Trophoblast cell (in vitro differentiated cells and primary cell): ENCODE measurements at regions not wholly inside any gene's neighbourhood (a gene's known extent, or its start where the extent isn't known, plus 50 kb on each side); places are given as distances from the start of the nearest gene placed in this dataset.

Experiments used
- DNase-seq, 2 donors: peaks; one replicate each; pipeline ENCODE4 v3.0.0-alpha.2; 2016
- H2AFZ ChIP-seq: 2 replicates; pipeline ENCODE4 v1.6.1; 2013; ENCODE audit warnings: low read length, moderate library complexity, mild to moderate bottlenecking; ENCODE audit not compliant: insufficient read depth, poor library complexity
- H2AK5ac ChIP-seq: 2 replicates; pipeline ENCODE4 v1.6.1; 2013; ENCODE audit warnings: mild to moderate bottlenecking, low read length
- H2BK120ac ChIP-seq: 2 replicates; pipeline ENCODE4 v1.6.1; 2013; ENCODE audit warnings: low read length, mild to moderate bottlenecking, moderate library complexity; ENCODE audit not compliant: insufficient read depth, poor library complexity
- H2BK12ac ChIP-seq: 2 replicates; pipeline ENCODE4 v1.6.1; 2013; ENCODE audit warnings: mild to moderate bottlenecking, low read length, moderate library complexity
- H2BK5ac ChIP-seq: 2 replicates; pipeline ENCODE4 v1.6.1; 2013; ENCODE audit warnings: low read length, low read depth, moderate library complexity, mild to moderate bottlenecking; ENCODE audit not compliant: poor library complexity
- H3K14ac ChIP-seq: 2 replicates; pipeline ENCODE4 v1.6.1; 2013; ENCODE audit warnings: mild to moderate bottlenecking, low read length
- H3K18ac ChIP-seq: 2 replicates; pipeline ENCODE4 v1.6.1; 2013; ENCODE audit warnings: mild to moderate bottlenecking, low read length
- H3K23ac ChIP-seq: 2 replicates; pipeline ENCODE4 v1.6.1; 2013; ENCODE audit warnings: low read length
- H3K27ac ChIP-seq: 2 replicates; pipeline ENCODE4 v1.5.1; 2013; ENCODE audit warnings: low read depth, mild to moderate bottlenecking, inconsistent platforms, low read length, moderate library complexity
- H3K27me3 ChIP-seq: 2 replicates; pipeline ENCODE4 v1.6.1; 2013; ENCODE audit warnings: inconsistent platforms, mild to moderate bottlenecking, low read length, moderate library complexity; ENCODE audit not compliant: insufficient read depth
- H3K36me3 ChIP-seq, 2 experiments: 1 replicate in 1 of 2; 2 replicates in 1 of 2; pipeline ENCODE4 v1.6.1; 2013; ENCODE audit warnings: low read length in 2 of 2, mild to moderate bottlenecking in 2 of 2, moderate library complexity in 1 of 2; ENCODE audit not compliant: insufficient read depth in 2 of 2, control insufficient read depth in 1 of 2
- H3K4ac ChIP-seq: 2 replicates; pipeline ENCODE4 v1.6.1; 2013; ENCODE audit warnings: low read depth, mild to moderate bottlenecking, low read length, moderate library complexity
- H3K4me1 ChIP-seq, 2 experiments: 1 replicate in 1 of 2; 2 replicates in 1 of 2; pipeline ENCODE4 v1.6.1; 2013; ENCODE audit warnings: low read length in 2 of 2, mild to moderate bottlenecking in 2 of 2, moderate library complexity in 1 of 2; ENCODE audit not compliant: insufficient read depth in 2 of 2, control insufficient read depth in 1 of 2
- H3K4me2 ChIP-seq: 2 replicates; pipeline ENCODE4 v1.6.1; 2013; ENCODE audit warnings: inconsistent platforms, mild to moderate bottlenecking, low read length, moderate library complexity
- H3K4me3 ChIP-seq: 2 replicates; pipeline ENCODE4 v1.5.1; 2013; ENCODE audit warnings: mild to moderate bottlenecking, low read depth, low read length, inconsistent platforms
- H3K79me1 ChIP-seq: one replicate; pipeline ENCODE4 v1.6.1; 2013; ENCODE audit warnings: low read length
- H3K79me2 ChIP-seq: 2 replicates; pipeline ENCODE4 v1.6.1; 2013; ENCODE audit warnings: low read length, mild to moderate bottlenecking; ENCODE audit not compliant: control insufficient read depth, insufficient read depth, poor library complexity
- H3K9ac ChIP-seq: 2 replicates; pipeline ENCODE4 v1.6.1; 2013; ENCODE audit warnings: mild to moderate bottlenecking, low read length
- H3K9me3 ChIP-seq: 2 replicates; pipeline ENCODE4 v1.6.1; 2013; ENCODE audit warnings: low read depth, mild to moderate bottlenecking, control low read depth, inconsistent platforms, low read length; ENCODE audit not compliant: insufficient read depth
- H4K12ac ChIP-seq: 2 replicates; pipeline ENCODE4 v1.6.1; 2013; ENCODE audit warnings: low read depth, mild to moderate bottlenecking, low read length, moderate library complexity
- H4K8ac ChIP-seq: 2 replicates; pipeline ENCODE4 v1.6.1; 2013; ENCODE audit warnings: low read depth, mild to moderate bottlenecking, low read length, moderate library complexity
- H4K91ac ChIP-seq: one replicate; pipeline ENCODE4 v1.6.1; 2013; ENCODE audit warnings: low read depth, mild to moderate bottlenecking, low read length, moderate library complexity
- WGBS: extraction: QIAGEN DNeasy Blood & Tissue Kit; methylation state at CpG from one replicate; pipeline ENCODE4 v1.1.7; 2013; ENCODE audit warnings: missing lambda C conversion rate; ENCODE audit not compliant: insufficient read length, insufficient coverage; ENCODE audit errors: extremely low coverage; 5-methylcytosine and 5-hydroxymethylcytosine counted together

DNA sequence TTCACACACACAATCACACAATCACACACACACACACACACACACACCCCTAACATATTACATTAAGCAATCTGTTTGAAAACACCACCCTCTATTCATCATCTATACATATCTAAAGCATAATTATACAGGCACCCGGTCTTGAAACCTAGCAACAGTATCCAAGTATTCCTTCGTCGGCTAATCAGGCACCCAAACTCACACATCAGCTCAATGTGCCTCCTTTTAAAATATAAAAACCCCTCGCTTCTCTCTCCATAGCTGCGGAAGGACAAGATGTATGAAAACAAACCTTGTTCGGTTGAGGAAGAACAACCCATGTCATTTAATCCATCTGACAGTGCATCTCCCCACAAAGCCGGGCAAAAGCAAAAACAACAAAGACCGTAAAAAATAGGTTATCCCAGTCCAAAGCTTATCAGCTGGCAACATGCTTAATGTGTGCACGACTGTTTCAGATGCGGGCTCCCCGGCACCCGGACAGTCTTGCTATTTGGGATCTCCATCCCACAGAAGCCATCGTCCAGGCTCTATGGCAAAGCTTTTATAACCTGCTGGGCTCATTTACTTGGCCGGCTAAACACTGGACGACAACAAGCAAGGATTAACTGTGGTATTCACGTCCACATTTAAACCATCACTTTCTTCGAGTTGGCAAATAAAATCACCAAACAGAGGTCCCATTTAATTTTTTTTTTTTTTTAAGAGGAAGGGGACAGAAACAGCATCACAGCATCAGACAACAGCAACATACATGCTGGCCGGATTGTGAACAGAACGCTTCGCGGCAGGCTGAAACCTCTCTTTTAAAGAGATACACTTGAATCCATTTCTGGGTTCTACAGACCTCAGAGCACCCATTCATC is 365.5 kb downstream of the SHANK2 start:
- no peak overlapping the region for H3K23ac ChIP-seq
- no peak overlapping the region for H3K4me2 ChIP-seq
- H3K79me1 ChIP-seq = no peaks in the 10 kb centered on the region
- no peaks in the 10 kb centered on the region for H3K27me3 ChIP-seq
- H4K91ac ChIP-seq = no peak overlapping the region
- no peak overlapping the region for H3K9ac ChIP-seq
- no peaks in the 10 kb centered on the region for H3K79me2 ChIP-seq
- no peak for DNase-seq
- peaks cover 9 to 22% of the 10 kb centered on the region in 2 experiments for H3K4me1 ChIP-seq
- H3K9me3 ChIP-seq = peaks cover 6% of the 10 kb centered on the region
- H3K18ac ChIP-seq = no peak overlapping the region
- peaks cover 2 to 8% of the 10 kb centered on the region in 2 experiments for H3K36me3 ChIP-seq
- no CpG with 5 or more reads among the region's 21 CpGs for WGBS
- no peak overlapping the region for H2AFZ ChIP-seq
- H3K14ac ChIP-seq = no peak overlapping the region
- H3K27ac ChIP-seq = no peak overlapping the region
- no peak overlapping the region for H4K12ac ChIP-seq
- no peak overlapping the region for H3K4ac ChIP-seq
- no peak overlapping the region for H2BK120ac ChIP-seq
- H2AK5ac ChIP-seq = no peak overlapping the region
- H3K4me3 ChIP-seq = no peak overlapping the region
- H4K8ac ChIP-seq = no peak overlapping the region
- no peak overlapping the region for H2BK12ac ChIP-seq
- no peak overlapping the region for H2BK5ac ChIP-seq

DNA sequence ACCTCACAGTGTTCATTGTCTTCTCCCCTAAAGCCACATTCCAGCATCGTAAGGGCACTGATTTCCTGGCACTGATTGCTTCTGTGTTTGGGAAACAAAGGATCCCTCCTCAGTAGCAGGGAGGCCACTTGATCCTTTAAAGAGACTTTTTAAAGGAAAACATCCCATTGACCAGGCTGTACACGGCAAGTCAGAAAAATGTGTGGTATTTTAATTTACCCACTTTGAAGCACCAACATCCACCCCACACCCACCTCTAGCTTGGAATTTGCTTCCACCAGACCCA is 364.9 kb downstream of the SHANK2 start:
- no peak overlapping the region for H2AK5ac ChIP-seq
- H3K18ac ChIP-seq = no peak overlapping the region
- no peaks in the 10 kb centered on the region for H3K79me1 ChIP-seq
- peaks cover 9 to 21% of the 10 kb centered on the region in 2 experiments for H3K4me1 ChIP-seq
- H4K8ac ChIP-seq = no peak overlapping the region
- no peak for DNase-seq
- H3K4me2 ChIP-seq = no peak overlapping the region
- no peak overlapping the region for H2BK120ac ChIP-seq
- H3K27me3 ChIP-seq = no peaks in the 10 kb centered on the region
- no CpG with 5 or more reads among the region's 2 CpGs for WGBS
- H2BK12ac ChIP-seq = no peak overlapping the region
- no peak overlapping the region for H4K91ac ChIP-seq
- no peak overlapping the region for H2AFZ ChIP-seq
- no peak overlapping the region for H4K12ac ChIP-seq
- H3K4me3 ChIP-seq = no peak overlapping the region
- H2BK5ac ChIP-seq = no peak overlapping the region
- H3K9ac ChIP-seq = no peak overlapping the region
- H3K14ac ChIP-seq = no peak overlapping the region
- no peaks in the 10 kb centered on the region for H3K79me2 ChIP-seq
- H3K36me3 ChIP-seq = peaks cover 2 to 8% of the 10 kb centered on the region in 2 experiments
- H3K9me3 ChIP-seq = peaks cover 8% of the 10 kb centered on the region
- H3K4ac ChIP-seq = no peak overlapping the region
- H3K27ac ChIP-seq = no peak overlapping the region
- no peak overlapping the region for H3K23ac ChIP-seq

DNA sequence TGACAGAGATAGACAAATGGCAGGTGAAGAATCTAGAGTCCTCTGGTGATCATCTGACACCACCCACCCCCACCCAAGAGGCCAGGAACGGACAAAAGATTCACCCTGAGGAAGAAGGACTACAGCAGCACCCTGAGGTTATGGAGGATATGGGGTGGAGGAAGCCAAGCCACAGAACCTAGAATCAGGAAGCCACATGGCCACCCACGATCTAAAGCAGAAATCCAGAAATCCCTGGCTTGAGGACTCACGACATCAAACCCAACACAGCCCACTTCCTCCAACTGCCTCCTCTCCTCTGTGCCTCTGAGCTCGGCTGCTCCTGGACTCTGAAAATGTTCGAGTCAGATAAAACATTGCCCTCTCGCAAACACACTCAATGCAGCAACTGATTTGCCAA is 364.3 kb downstream of the SHANK2 start:
- no peak overlapping the region for H3K23ac ChIP-seq
- H3K79me2 ChIP-seq = no peaks in the 10 kb centered on the region
- H4K8ac ChIP-seq = no peak overlapping the region
- H3K4me3 ChIP-seq = no peak overlapping the region
- no peak overlapping the region for H3K27ac ChIP-seq
- H3K79me1 ChIP-seq = no peaks in the 10 kb centered on the region
- no peak overlapping the region for H2BK12ac ChIP-seq
- H3K4me1 ChIP-seq = peaks cover 9 to 19% of the 10 kb centered on the region in 2 experiments
- H3K9ac ChIP-seq = no peak overlapping the region
- peaks cover 2 to 8% of the 10 kb centered on the region in 2 experiments for H3K36me3 ChIP-seq
- H3K27me3 ChIP-seq = no peaks in the 10 kb centered on the region
- WGBS = no CpG with 5 or more reads among the region's 6 CpGs
- H3K4ac ChIP-seq = no peak overlapping the region
- H3K4me2 ChIP-seq = no peak overlapping the region
- H4K91ac ChIP-seq = no peak overlapping the region
- no peak overlapping the region for H3K14ac ChIP-seq
- H2BK120ac ChIP-seq = no peak overlapping the region
- H4K12ac ChIP-seq = no peak overlapping the region
- no peak for DNase-seq
- H3K18ac ChIP-seq = no peak overlapping the region
- peaks cover 8% of the 10 kb centered on the region for H3K9me3 ChIP-seq
- H2BK5ac ChIP-seq = no peak overlapping the region
- H2AK5ac ChIP-seq = no peak overlapping the region
- H2AFZ ChIP-seq = no peak overlapping the region

DNA sequence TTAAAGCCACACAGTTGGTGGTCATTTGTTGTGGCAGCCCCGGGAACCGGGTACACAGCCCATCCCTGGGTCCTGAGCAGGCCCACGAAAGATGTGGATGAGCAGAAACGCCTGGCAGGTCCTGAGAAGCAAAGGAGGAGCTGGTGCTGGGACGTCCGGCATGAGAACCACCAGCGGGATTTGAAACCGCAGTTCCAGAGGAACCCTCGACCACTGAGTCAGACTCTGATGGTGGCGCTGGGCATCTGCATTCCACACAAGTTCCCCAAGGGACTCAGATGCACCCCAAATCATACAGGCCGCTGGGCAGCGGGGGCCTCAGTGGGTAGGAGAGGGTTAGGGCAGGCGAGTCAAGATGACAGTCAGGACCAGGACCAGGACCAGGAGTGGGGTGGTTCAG is 363.0 kb downstream of the SHANK2 start:
- H3K18ac ChIP-seq = no peak overlapping the region
- no peaks in the 10 kb centered on the region for H3K79me2 ChIP-seq
- H3K36me3 ChIP-seq = peaks cover 2 to 9% of the 10 kb centered on the region in 2 experiments
- H3K27ac ChIP-seq = no peak overlapping the region
- no peak overlapping the region for H2BK12ac ChIP-seq
- no peak overlapping the region for H4K8ac ChIP-seq
- no peaks in the 10 kb centered on the region for H3K79me1 ChIP-seq
- H2BK120ac ChIP-seq = no peak overlapping the region
- no peak overlapping the region for H3K4me3 ChIP-seq
- H3K14ac ChIP-seq = no peak overlapping the region
- peaks cover 8% of the 10 kb centered on the region for H3K9me3 ChIP-seq
- no peak overlapping the region for H3K4ac ChIP-seq
- no peak overlapping the region for H3K23ac ChIP-seq
- H2BK5ac ChIP-seq = no peak overlapping the region
- H4K12ac ChIP-seq = no peak overlapping the region
- H3K27me3 ChIP-seq = no peaks in the 10 kb centered on the region
- whole genome bisulfite sequencing = no CpG with 5 or more reads among the region's 13 CpGs
- DNase-seq = no peak
- H2AK5ac ChIP-seq = no peak overlapping the region
- no peak overlapping the region for H2AFZ ChIP-seq
- no peak overlapping the region for H3K4me2 ChIP-seq
- no peak overlapping the region for H4K91ac ChIP-seq
- peaks cover 9 to 19% of the 10 kb centered on the region in 2 experiments for H3K4me1 ChIP-seq
- no peak overlapping the region for H3K9ac ChIP-seq
